Epithelial cell of proximal tubule (primary cell): ENCODE measurements at regions not wholly inside any gene's neighbourhood (a gene's known extent, or its start where the extent isn't known, plus 50 kb on each side); places are given as distances from the start of the nearest gene placed in this dataset.
A peak's percentile ranks its signal among the peaks of the same experiment; 100 is the strongest.

Experiments
- DNase-seq: peaks from one replicate; pipeline ENCODE4 v3.0.0-alpha.2; 2011; ENCODE audit warnings: low read depth
- H3K4me3 ChIP-seq: 2 replicates; pipeline ENCODE4 v1.5.1; 2011; ENCODE audit warnings: low read depth, mild to moderate bottlenecking, low read length
- TF ChIP-seq, protein P1 (sequence below): conservative IDR thresholded peaks from 2 replicates; pipeline ENCODE4 v1.5.1; 2012; ENCODE audit warnings: low read depth, mild to moderate bottlenecking, low read length

DNA sequence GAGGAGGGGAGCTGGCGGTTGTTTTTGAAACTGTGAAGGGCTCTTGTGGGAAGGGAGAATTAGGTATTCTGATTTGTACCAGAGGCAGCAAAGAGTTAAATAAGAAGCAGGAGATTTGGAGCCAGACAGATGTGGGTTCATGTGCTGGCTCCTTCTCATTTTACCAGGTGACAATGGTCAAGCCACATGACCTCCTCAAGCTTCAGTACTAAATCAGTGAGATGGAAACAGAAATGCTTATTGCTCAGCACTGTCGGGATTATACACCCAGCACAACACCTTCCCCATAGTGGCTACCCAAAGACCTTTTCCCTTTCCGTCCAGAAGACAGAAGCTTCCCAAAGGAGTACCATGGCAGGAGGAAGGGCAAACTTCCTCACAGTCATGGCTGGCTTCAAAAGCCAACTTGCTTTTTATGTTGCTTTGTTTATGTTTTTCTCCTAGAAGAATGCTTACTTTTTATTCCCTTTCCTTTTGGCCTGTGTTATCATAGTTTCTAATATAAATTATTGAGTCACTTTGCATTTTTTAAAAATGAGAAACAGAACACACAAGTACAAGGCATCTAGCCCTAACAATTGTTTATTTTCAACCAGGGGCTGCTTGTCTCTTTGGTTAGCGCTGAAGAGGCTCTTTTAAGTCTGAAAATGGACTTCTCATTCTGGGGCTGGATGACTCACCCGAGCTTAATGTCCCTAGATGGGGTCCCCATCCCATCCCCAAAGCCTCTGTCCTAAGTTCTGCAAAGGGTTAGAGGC, 181.5 kb upstream of the ZBED5 start:
- no peak overlapping the region for H3K4me3 ChIP-seq
- TF ChIP-seq, protein P1, sequence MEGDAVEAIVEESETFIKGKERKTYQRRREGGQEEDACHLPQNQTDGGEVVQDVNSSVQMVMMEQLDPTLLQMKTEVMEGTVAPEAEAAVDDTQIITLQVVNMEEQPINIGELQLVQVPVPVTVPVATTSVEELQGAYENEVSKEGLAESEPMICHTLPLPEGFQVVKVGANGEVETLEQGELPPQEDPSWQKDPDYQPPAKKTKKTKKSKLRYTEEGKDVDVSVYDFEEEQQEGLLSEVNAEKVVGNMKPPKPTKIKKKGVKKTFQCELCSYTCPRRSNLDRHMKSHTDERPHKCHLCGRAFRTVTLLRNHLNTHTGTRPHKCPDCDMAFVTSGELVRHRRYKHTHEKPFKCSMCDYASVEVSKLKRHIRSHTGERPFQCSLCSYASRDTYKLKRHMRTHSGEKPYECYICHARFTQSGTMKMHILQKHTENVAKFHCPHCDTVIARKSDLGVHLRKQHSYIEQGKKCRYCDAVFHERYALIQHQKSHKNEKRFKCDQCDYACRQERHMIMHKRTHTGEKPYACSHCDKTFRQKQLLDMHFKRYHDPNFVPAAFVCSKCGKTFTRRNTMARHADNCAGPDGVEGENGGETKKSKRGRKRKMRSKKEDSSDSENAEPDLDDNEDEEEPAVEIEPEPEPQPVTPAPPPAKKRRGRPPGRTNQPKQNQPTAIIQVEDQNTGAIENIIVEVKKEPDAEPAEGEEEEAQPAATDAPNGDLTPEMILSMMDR = no peak
- no peak for DNase-seq

DNA sequence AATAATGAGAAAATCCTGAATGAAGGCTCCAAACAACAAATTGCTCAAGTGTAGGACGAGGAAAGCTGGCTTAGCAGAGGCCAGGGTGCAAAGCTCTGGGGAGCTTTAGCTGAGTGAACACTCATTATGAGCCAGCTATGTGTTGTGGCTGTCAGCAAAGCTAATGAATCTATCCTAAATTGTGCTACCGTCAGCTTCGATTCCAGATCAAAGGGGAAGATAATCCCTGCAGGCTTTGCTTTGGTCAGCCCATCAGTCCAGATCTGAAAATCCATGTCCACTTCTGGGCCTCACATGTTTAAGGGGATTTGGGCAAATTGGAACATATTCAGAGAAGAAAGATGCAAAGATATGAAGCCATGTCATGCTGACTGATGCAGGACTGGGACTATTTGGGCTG, 180.9 kb upstream of the ZBED5 start:
- no peak for DNase-seq
- TF ChIP-seq, protein P1 = no peak
- H3K4me3 ChIP-seq = no peak overlapping the region

DNA sequence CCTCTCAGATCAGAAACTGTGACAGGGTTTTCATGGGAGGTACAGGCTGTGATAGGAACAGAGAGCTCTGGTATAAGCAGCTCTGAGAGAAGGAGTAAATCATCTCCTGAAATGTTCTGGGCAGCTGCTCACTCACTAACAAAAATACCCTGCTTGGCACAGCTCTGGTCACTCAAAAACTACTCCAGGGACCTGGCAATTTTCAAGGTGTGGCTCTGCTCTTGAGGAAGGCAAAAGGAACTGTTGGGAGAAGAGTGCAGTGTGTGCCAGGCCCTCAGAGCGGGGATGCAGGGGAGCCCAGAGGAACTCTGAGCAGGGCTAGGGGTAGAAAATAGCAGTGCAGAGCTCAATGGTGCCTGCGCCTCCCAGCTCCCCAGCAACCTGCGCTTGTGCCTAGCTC, 180.5 kb upstream of the ZBED5 start:
- TF ChIP-seq, protein P1 = no peak
- DNase-seq = no peak
- H3K4me3 ChIP-seq = no peak overlapping the region

DNA sequence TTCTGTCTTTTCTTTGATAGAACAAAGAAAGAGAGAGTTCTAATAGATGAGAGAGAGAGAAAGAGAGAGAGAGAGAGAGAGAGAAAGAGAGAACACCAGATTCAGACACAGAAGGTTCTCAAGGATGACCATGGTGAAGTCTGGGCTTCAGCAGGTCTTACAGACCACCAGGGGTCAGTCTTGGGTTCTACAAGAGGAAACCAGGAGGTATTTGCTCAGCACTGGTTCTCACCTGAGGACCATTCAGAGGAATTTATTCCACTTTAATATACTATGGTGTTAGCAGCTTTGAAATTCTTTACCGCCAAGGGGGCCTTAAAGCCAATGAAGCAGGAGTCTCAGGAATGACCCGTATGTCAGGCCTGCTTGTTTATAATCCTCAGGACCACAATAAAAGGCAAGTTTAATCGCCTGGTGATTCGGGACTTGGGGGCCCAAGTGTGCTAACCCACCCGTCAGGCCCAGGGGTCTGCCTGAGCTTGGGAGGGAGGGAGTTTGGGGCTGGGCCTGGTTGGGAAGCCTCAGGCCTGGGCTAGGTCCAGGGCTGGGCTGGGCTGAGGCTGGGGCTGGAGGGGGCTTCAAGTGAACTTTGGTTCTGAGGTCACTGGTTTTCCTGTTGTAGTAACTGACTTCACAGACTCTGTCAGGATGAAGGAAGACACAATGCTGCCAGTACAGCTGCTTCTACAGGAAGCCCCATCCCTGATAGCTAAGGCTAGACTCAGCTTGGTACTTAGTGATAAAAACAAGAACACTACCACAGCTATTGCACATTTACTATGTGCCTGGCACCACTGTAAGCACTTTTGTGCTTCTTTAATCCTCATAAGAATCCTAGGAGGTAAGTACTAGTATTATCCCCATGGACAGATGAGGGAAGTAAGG, 179.2 kb upstream of the ZBED5 start:
- TF ChIP-seq, protein P1 = peak; percentile 89
- H3K4me3 ChIP-seq = no peak overlapping the region
- DNase-seq = peak; percentile 15

DNA sequence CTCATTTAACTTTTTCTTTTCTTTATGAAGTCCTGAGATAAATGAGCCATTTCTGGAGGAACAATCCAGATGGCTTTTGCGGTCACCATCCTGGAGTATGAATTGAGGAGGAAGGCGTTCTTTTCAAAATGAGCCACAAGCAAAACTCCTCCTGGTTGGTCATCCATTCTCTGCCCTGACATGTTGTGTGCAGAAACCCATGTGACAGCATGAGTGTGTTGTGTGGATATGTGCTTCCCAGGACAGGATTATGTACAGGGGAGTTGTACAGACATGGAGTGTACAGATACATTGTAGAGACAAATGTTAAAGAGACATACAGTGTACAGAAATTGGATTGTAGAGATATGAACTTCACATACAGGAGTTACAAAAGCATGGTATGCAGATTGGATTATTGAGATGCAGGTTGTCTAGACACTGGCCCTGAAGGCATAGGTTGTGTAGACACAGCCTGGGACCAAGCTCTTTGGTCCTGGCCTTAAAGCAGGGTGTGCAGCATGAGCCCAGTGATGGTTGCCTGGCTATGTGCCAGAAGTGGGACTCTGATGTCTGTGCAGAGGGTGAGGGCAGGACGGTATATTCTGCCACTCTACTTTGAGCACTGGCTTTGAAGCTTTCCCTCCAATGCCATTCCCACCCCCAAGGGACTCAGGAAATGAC, 178.5 kb upstream of the ZBED5 start:
- TF ChIP-seq, protein P1 = no peak
- no peak for DNase-seq
- H3K4me3 ChIP-seq = no peak overlapping the region

DNA sequence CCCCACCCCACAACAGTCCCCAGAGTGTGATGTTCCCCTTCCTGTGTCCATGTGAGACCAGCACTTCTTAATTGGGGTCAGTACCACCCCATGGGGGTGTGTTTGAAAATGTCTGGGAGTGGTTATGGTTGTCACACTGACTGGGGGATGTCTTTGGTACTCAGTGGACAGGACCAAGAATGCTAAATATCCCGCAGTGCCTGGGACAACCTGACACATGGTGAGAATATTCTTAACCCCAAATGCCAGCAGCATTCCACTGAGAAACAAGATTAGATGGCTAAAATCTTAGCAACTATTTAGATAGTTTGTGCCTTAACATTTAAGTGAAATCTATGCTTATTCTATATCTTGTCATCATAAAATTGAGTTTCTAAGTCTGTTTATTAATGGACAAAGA, 177.5 kb upstream of the ZBED5 start:
- H3K4me3 ChIP-seq = no peak overlapping the region
- DNase-seq = no peak
- TF ChIP-seq, protein P1 = no peak
